Liver (tissue), 8 donors: ENCODE measurements at regions not wholly inside any gene's neighbourhood (a gene's known extent, or its start where the extent isn't known, plus 50 kb on each side); places are given as distances from the start of the nearest gene placed in this dataset.

ENCODE experiments used
- DNase-seq: peaks from one replicate; pipeline ENCODE4 v3.0.0-alpha.2; 2017; ENCODE audit warnings: low spot score
- H3K27ac ChIP-seq, 2 donors: one replicate each; pipeline ENCODE4 v1.7.0; 2013; ENCODE audit warnings: inconsistent platforms in 2 of 2, low read length in 2 of 2, control low read depth in 1 of 2, low read depth in 1 of 2, mild to moderate bottlenecking in 1 of 2
- H3K27me3 ChIP-seq, 4 donors: one replicate each; pipeline versions ENCODE4 v1.6.1 to v1.7.0; 2013; ENCODE audit warnings: low read length in 3 of 4, inconsistent platforms in 1 of 4, mild to moderate bottlenecking in 1 of 4, moderate library complexity in 1 of 4; ENCODE audit not compliant: control insufficient read depth in 4 of 4, insufficient read depth in 4 of 4
- H3K36me3 ChIP-seq, 4 donors: one replicate each; pipeline versions ENCODE4 v1.6.1 to v1.7.0; 2013; ENCODE audit warnings: low read length in 3 of 4, mild to moderate bottlenecking in 3 of 4, low read depth in 1 of 4, moderate library complexity in 1 of 4; ENCODE audit not compliant: control insufficient read depth in 4 of 4, insufficient read depth in 3 of 4
- H3K4me1 ChIP-seq, 4 donors: one replicate each; pipeline versions ENCODE4 v1.6.1 to v1.7.0; 2013; ENCODE audit warnings: low read length in 3 of 4, mild to moderate bottlenecking in 3 of 4, moderate library complexity in 1 of 4; ENCODE audit not compliant: control insufficient read depth in 4 of 4, insufficient read depth in 4 of 4
- H3K4me3 ChIP-seq, 3 donors: one replicate each; pipeline versions ENCODE4 v1.6.1 to v1.7.0; 2013; ENCODE audit warnings: low read length in 3 of 3, control low read depth in 1 of 3, low read depth in 1 of 3, mild to moderate bottlenecking in 1 of 3
- H3K9ac ChIP-seq, 2 donors: one replicate each; pipeline ENCODE4 v1.7.0; 2013; ENCODE audit warnings: low read length in 2 of 2, mild to moderate bottlenecking in 2 of 2, moderate library complexity in 2 of 2, control low read depth in 1 of 2, low read depth in 1 of 2
- H3K9me3 ChIP-seq, 4 donors: one replicate each; pipeline versions ENCODE4 v1.6.1 to v1.7.0; 2013; ENCODE audit warnings: low read length in 3 of 4; ENCODE audit not compliant: control insufficient read depth in 4 of 4
- CTCF ChIP-seq: fragments of 150-350 bp; IDR thresholded peaks from 2 replicates; pipeline ENCODE4 v1.5.1; 2017; ENCODE audit warnings: improper control_type of control experiment, low read depth, low read length; ENCODE audit not compliant: missing input control
- EGR1 ChIP-seq, 2 donors: IDR thresholded peaks; 2 replicates each; pipeline ENCODE4 v1.6.1; 2016 to 2018; ENCODE audit warnings: antibody characterized with exemption in 2 of 2, low read depth in 2 of 2
- FOXA1 ChIP-seq: IDR thresholded peaks from 2 replicates; pipeline ENCODE4 v1.6.1; 2016; ENCODE audit warnings: antibody characterized with exemption
- FOXA2 ChIP-seq: IDR thresholded peaks from 2 replicates; pipeline ENCODE4 v1.6.1; 2016; ENCODE audit warnings: antibody characterized with exemption
- GABPA ChIP-seq, 2 donors: IDR thresholded peaks in 1 of 2; conservative IDR thresholded peaks in 1 of 2; 2 replicates each; pipeline ENCODE4 v1.6.1; 2016; ENCODE audit warnings: antibody characterized with exemption in 2 of 2, mild to moderate bottlenecking in 1 of 2, moderate library complexity in 1 of 2
- HNF4A ChIP-seq, 2 donors: conservative IDR thresholded peaks; 2 replicates each; pipeline ENCODE4 v1.6.1; 2016; ENCODE audit warnings: antibody characterized with exemption in 2 of 2, mild to moderate bottlenecking in 2 of 2
- HNF4G ChIP-seq: IDR thresholded peaks from 2 replicates; pipeline ENCODE4 v1.6.1; 2016; ENCODE audit warnings: antibody characterized with exemption
- NR2F2 ChIP-seq: IDR thresholded peaks from 2 replicates; pipeline ENCODE4 v1.6.1; 2016; ENCODE audit warnings: antibody characterized with exemption
- RAD21 ChIP-seq, 2 donors: IDR thresholded peaks; 2 replicates each; pipeline ENCODE4 v1.6.1; 2016; ENCODE audit warnings: antibody characterized with exemption in 2 of 2, mild to moderate bottlenecking in 2 of 2
- REST ChIP-seq: IDR thresholded peaks from 2 replicates; pipeline ENCODE4 v1.6.1; 2016; ENCODE audit warnings: antibody characterized with exemption, mild to moderate bottlenecking
- SP1 ChIP-seq: IDR thresholded peaks from 2 replicates; pipeline ENCODE4 v1.6.1; 2018; ENCODE audit warnings: antibody characterized with exemption, mild to moderate bottlenecking
- TAF1 ChIP-seq: conservative IDR thresholded peaks from 2 replicates; pipeline ENCODE4 v1.6.1; 2016; ENCODE audit warnings: antibody characterized with exemption, mild to moderate bottlenecking
- YY1 ChIP-seq: IDR thresholded peaks from 2 replicates; pipeline ENCODE4 v1.6.1; 2016; ENCODE audit warnings: antibody characterized with exemption, mild to moderate bottlenecking
- WGBS: extraction: QIAGEN DNeasy Blood & Tissue Kit; methylation state at CpG from one replicate; pipeline ENCODE4 v1.1.7; 2013; 5-methylcytosine and 5-hydroxymethylcytosine counted together
- TF ChIP-seq, protein P1 (sequence below): IDR thresholded peaks from 2 replicates; pipeline ENCODE4 v1.6.1; 2016; ENCODE audit warnings: antibody characterized with exemption
- TF ChIP-seq, protein P2 (sequence below): IDR thresholded peaks from 2 replicates; pipeline ENCODE4 v1.6.1; 2016; ENCODE audit warnings: antibody characterized with exemption
- donor health status: healthy.
- donor health status: healthy.
- donor health status: healthy.
- donor health status: healthy.
- donor health status: healthy.

DNA sequence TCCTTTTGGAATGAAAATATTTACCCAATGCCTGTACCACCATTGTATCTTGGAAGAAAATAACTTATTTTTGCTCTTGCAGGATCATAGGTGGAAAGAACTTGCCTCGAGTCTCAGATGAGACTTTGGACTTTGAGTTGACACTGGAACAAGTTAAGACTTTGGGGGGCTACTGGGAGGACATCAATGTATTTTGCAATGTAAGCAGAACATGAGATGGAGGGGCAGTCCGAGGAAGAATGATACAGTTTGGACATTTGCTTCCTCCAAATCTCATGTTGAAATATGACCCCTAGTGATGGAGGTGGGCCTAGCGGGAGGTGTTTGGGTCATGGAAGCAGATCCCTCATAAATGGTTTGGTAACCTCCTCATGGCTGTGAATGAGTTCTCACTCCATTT, 1428.6 kb downstream of the ZPLD1 start:
- no peak overlapping the region for H3K27ac ChIP-seq
- no peaks in the 10 kb centered on the region for H3K9me3 ChIP-seq
- H3K9ac ChIP-seq: no peak overlapping the region
- H3K4me3 ChIP-seq: no peak overlapping the region
- 79% methylated on average over 3 of the region's 3 CpGs for WGBS
- no peak for TF ChIP-seq REST
- no peak for TF ChIP-seq YY1
- TF ChIP-seq NR2F2: no peak
- TF ChIP-seq TAF1: no peak
- TF ChIP-seq FOXA1: no peak
- TF ChIP-seq, protein P1, sequence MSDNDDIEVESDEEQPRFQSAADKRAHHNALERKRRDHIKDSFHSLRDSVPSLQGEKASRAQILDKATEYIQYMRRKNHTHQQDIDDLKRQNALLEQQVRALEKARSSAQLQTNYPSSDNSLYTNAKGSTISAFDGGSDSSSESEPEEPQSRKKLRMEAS: no peak
- no peak for TF ChIP-seq HNF4G
- TF ChIP-seq GABPA (IDR thresholded peaks at IDR 0.05 in 1 of 2, conservative IDR thresholded peaks at IDR 0.05 in 1 of 2): no peak
- TF ChIP-seq, protein P2, sequence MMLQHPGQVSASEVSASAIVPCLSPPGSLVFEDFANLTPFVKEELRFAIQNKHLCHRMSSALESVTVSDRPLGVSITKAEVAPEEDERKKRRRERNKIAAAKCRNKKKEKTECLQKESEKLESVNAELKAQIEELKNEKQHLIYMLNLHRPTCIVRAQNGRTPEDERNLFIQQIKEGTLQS: no peak
- TF ChIP-seq CTCF: no peak
- TF ChIP-seq HNF4A (conservative IDR thresholded peaks at IDR 0.05): no peak
- no peak for TF ChIP-seq EGR1 (IDR thresholded peaks at IDR 0.05; ENCODE audit: low read depth in 2 of 2)
- TF ChIP-seq FOXA2: no peak
- no peaks in the 10 kb centered on the region for H3K36me3 ChIP-seq
- H3K4me1 ChIP-seq: no peaks in the 10 kb centered on the region
- no peak for DNase-seq
- no peaks in the 10 kb centered on the region for H3K27me3 ChIP-seq

- no peak overlapping the region for H3K27ac ChIP-seq
- TF ChIP-seq EGR1 (IDR thresholded peaks at IDR 0.05; ENCODE audit: low read depth in 2 of 2) (no peak), YY1 (no peak), GABPA (IDR thresholded peaks at IDR 0.05 in 1 of 2, conservative IDR thresholded peaks at IDR 0.05 in 1 of 2) (no peak), FOXA1 (no peak), HNF4G (no peak)
- no peak overlapping the region for H3K9ac ChIP-seq
- no peak overlapping the region for H3K4me3 ChIP-seq
- no peak for DNase-seq
- H3K4me1 ChIP-seq: no peaks in the 10 kb centered on the region
- no peaks in the 10 kb centered on the region for H3K9me3 ChIP-seq
- H3K27me3 ChIP-seq: no peaks in the 10 kb centered on the region
- 81% methylated on average over 3 of the region's 3 CpGs for WGBS
- H3K36me3 ChIP-seq: no peaks in the 10 kb centered on the region
These were observed 1431.3 kb downstream of the ZPLD1 start for GRCh38 chr3:103866113-103866512.

DNA sequence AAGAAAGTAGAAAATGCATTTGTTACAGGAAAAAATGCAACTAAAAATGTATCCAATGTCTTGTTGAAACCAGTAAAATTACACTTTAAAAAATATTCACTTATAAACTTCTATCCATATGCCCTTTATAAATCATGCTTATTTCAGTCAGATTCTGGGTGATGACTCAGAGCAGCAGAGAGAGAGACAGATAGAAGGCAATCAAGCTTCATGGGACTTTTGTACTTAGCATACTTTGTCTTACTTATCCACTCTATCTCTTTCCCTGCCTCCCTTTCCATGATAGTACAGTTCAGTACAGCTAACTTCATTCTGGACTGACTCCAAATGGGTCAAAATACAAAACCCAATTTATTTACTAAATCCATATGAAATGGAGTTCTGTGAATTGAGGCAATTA, 1438.2 kb downstream of the ZPLD1 start:
- no peak for DNase-seq
- Histone ChIP-seq H3K9me3 (no peaks in the 10 kb centered on the region), H3K27me3 (no peaks in the 10 kb centered on the region), H3K36me3 (no peaks in the 10 kb centered on the region), H3K9ac (no peak overlapping the region), H3K4me3 (no peak overlapping the region), H3K27ac (no peak overlapping the region), H3K4me1 (no peaks in the 10 kb centered on the region)
- TF ChIP-seq RAD21 (IDR thresholded peaks at IDR 0.05) (no peak), TAF1 (no peak), REST (no peak), EGR1 (IDR thresholded peaks at IDR 0.05; ENCODE audit: low read depth in 2 of 2) (no peak), SP1 (no peak), NR2F2 (no peak)
- TF ChIP-seq, protein P1: no peak
